ENCODE measurements at regions not wholly inside any gene's neighbourhood (a gene's known extent, or its start where the extent isn't known, plus 50 kb on each side); places are given as distances from the start of the nearest gene placed in this dataset.

DNA sequence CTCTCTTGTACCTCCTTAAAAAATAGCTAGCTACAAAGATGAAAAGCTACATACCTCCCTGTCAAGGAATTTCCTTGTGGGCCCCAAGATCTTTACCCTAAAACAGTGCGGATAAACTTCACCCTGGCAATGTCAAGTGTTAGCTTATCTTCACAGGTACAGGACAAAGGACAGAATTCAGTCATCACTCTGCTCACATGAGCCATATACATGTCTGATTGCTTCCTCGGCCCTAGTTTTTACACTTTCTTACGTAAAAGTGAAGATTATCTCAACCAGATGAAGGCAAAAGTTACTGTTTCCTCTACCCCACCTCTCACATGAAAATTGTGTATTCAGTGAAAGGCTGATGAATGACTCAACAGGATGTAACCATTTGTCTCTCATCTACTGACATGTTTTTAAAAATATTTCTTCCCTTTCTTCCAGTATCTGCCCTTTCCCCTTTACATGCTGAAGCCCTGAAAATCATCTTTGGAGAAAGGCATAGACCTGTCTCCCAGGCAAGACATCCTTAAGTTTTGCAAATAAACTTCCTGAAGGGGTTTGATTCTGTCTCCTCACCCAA, 890.1 kb downstream of the GALC start:
- TF ChIP-seq, protein P1, sequence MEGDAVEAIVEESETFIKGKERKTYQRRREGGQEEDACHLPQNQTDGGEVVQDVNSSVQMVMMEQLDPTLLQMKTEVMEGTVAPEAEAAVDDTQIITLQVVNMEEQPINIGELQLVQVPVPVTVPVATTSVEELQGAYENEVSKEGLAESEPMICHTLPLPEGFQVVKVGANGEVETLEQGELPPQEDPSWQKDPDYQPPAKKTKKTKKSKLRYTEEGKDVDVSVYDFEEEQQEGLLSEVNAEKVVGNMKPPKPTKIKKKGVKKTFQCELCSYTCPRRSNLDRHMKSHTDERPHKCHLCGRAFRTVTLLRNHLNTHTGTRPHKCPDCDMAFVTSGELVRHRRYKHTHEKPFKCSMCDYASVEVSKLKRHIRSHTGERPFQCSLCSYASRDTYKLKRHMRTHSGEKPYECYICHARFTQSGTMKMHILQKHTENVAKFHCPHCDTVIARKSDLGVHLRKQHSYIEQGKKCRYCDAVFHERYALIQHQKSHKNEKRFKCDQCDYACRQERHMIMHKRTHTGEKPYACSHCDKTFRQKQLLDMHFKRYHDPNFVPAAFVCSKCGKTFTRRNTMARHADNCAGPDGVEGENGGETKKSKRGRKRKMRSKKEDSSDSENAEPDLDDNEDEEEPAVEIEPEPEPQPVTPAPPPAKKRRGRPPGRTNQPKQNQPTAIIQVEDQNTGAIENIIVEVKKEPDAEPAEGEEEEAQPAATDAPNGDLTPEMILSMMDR (conservative IDR thresholded peaks at IDR 0.05; ENCODE audit: low read depth, low read length), result no peak
- H3K4me3 ChIP-seq (ENCODE audit: low read depth, low read length), result no peak overlapping the region
- DNase-seq (ENCODE audit: low read depth), result no peak

DNA sequence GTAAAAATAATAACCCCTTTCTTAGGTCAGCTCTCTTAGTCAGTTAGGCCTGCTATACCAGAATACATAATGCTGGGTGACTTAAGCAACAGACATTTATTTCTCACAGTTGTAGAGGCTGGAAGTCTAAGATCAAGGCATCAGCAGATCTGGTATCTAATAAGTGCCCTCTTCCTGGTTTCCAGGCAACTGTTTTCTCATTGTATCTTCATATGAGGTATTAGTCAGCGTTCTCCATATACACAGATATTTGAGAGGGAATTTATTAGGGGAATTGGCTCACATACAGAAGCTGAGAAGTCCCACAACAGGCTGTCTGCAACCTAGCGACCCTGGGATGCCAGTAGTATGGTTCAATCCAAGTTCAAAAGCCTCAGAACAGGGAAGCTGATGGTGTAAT, 896.0 kb downstream of the GALC start:
- no peak overlapping the region for H3K4me3 ChIP-seq (ENCODE audit: low read depth, low read length)
- DNase-seq (ENCODE audit: low read depth), result no peak
- TF ChIP-seq, protein P1 (conservative IDR thresholded peaks at IDR 0.05; ENCODE audit: low read depth, low read length), result no peak

DNA sequence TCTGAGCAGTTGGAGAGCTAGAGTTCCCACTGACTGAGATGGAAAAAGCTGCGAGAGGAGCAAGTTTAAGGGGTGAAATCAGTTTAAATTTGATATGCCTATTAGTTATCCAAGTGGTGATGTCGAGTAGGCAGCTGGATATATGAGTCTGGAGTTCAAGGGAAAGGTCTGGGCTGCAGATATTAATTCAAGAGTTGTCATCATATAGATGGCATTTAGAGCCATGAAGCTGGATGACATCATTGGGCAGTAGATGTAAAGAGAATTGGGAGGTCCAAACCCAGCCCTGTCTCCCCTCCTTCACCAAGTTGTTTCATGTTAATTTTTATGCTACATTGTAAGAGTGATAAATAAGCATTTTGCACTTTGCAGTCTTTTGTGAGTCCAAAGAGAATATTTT, 898.1 kb downstream of the GALC start:
- no peak overlapping the region for H3K4me3 ChIP-seq (ENCODE audit: low read depth, low read length)
- TF ChIP-seq, protein P1 (conservative IDR thresholded peaks at IDR 0.05; ENCODE audit: low read depth, low read length), result no peak
- no peak for DNase-seq (ENCODE audit: low read depth)

DNA sequence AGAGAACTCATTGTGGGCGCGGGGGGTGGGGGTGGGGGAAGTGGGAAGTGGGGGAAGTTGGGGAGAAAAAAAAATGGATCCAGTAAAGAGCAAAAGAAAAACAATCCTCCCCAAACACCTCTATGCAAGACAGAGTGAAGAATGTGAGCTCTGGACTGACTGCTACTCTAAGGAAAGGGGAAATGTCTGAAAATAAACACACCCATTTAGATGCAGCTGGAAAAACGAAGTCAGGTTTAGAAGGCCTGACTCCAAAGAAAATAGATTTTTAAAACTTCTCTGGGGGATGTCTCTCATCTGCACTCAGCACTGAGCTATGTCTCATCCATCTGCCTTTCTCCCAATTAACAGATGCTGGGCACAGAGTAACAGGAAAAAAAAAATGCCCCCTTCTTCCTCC, 904.4 kb downstream of the GALC start:
- TF ChIP-seq, protein P1 (conservative IDR thresholded peaks at IDR 0.05; ENCODE audit: low read depth, low read length), result no peak
- no peak for DNase-seq (ENCODE audit: low read depth)

DNA sequence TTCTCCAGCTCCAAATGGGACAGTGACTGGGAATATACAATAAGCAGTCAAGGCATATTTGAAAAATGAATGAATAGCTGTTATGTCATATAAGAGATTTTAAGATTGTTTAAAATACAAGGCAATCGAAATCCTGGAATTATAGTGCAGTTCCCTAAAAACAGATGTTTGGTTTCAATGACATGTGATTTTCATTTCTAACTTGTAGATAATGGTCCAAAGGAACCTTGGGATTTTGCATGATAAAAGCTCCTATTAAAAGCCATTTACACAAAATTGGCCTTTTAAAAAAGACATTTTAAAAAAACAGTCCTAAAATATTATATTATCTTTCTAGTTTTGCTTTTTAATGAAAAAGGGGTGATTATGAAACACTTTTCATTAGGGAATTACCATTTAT, 905.1 kb downstream of the GALC start:
- no peak for DNase-seq (ENCODE audit: low read depth)
- TF ChIP-seq, protein P1 (conservative IDR thresholded peaks at IDR 0.05; ENCODE audit: low read depth, low read length), result no peak
- H3K4me3 ChIP-seq (ENCODE audit: low read depth, low read length), result no peak overlapping the region

More for the DNA sequence above, 904.4 kb downstream of the GALC start:
- no peak overlapping the region for H3K4me3 ChIP-seq (ENCODE audit: low read depth, low read length)

DNA sequence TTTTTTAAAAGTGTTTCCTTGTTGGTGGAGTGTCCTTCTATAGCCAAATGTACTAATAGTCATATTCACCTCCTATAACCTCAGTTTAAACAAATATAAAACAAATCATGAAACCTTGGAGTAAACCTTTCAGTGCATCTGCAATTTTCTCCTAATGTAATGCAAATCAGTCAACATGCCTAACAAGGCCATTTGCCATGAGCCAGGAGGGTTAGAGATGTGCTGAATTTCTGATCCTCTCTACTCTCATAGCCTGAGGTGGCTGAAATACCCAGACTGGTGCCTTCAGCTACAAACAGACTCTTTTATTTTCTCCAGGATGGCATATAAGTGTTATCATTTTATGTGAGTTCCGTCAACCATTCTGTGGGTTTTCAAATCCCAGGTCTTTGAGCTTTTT, 908.1 kb downstream of the GALC start:
- DNase-seq (ENCODE audit: low read depth), result no peak
- H3K4me3 ChIP-seq (ENCODE audit: low read depth, low read length), result no peak overlapping the region
- TF ChIP-seq, protein P1 (conservative IDR thresholded peaks at IDR 0.05; ENCODE audit: low read depth, low read length), result no peak

DNA sequence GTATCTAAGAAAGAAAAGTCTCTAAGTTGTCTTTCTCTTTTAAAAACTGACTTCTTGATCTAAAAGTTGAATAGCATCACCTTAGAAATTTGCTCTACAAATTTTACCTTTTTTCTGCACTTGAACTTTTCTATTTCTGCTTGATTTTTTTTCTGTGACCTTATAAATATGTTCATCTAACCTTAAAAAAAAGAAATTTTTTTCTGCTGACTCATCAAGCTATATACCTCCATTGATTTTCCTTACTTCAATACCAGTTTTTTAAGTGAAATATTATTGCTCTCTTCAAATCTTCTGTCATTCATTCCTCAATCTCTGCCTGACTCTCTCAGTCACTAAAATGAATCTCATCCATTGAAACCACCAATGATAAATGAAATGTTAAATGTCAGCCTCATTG, 910.1 kb downstream of the GALC start:
- no peak overlapping the region for H3K4me3 ChIP-seq (ENCODE audit: low read depth, low read length)
- TF ChIP-seq, protein P1 (conservative IDR thresholded peaks at IDR 0.05; ENCODE audit: low read depth, low read length), result no peak
- no peak for DNase-seq (ENCODE audit: low read depth)
